ENCODE measurements at regions not wholly inside any gene's neighbourhood (a gene's known extent, or its start where the extent isn't known, plus 50 kb on each side); places are given as distances from the start of the nearest gene placed in this dataset.

- no peaks in the 10 kb centered on the region for H3K36me3 ChIP-seq
- H3K9me3 ChIP-seq (replicated peaks): no peaks in the 10 kb centered on the region
- H3K4me3 ChIP-seq: no peak overlapping the region
- H3K27me3 ChIP-seq (replicated peaks): no peaks in the 10 kb centered on the region
- H3K27ac ChIP-seq: no peak overlapping the region
- no peaks in the 10 kb centered on the region for H3K4me1 ChIP-seq (replicated peaks)
- DNase-seq (ENCODE audit: low read depth in 1 of 2, low spot score in 2 of 2): no peak
These were observed 220.8 kb downstream of the MID1IP1 start for GRCh38 chrX:39022106-39022505.

- Histone ChIP-seq H3K4me1 (replicated peaks) (no peaks in the 10 kb centered on the region), H3K27me3 (replicated peaks) (no peaks in the 10 kb centered on the region), H3K36me3 (no peaks in the 10 kb centered on the region), H3K4me3 (no peak overlapping the region), H3K9me3 (replicated peaks) (no peaks in the 10 kb centered on the region), H3K27ac (no peak overlapping the region)
- DNase-seq (ENCODE audit: low read depth in 1 of 2, low spot score in 2 of 2): no peak
These were observed 228.0 kb downstream of the MID1IP1 start for GRCh38 chrX:39029221-39029620.

GRCh38 chrX:39030636-39031035 is 229.4 kb downstream of the MID1IP1 start:
- H3K4me3 ChIP-seq: no peak overlapping the region
- no peaks in the 10 kb centered on the region for H3K27me3 ChIP-seq (replicated peaks)
- no peaks in the 10 kb centered on the region for H3K9me3 ChIP-seq (replicated peaks)

GRCh38 chrX:39039890-39040289 is 238.6 kb downstream of the MID1IP1 start:
- Histone ChIP-seq H3K4me1 (replicated peaks) (no peaks in the 10 kb centered on the region), H3K36me3 (no peaks in the 10 kb centered on the region), H3K27me3 (replicated peaks) (no peaks in the 10 kb centered on the region), H3K4me3 (no peak overlapping the region), H3K27ac (no peak overlapping the region), H3K9me3 (replicated peaks) (no peaks in the 10 kb centered on the region)
- DNase-seq (ENCODE audit: low read depth in 1 of 2, low spot score in 2 of 2): no peak

More at GRCh38 chrX:39030636-39031035, 229.4 kb downstream of the MID1IP1 start:
- no peak for DNase-seq (ENCODE audit: low read depth in 1 of 2, low spot score in 2 of 2)
- Histone ChIP-seq H3K36me3 (no peaks in the 10 kb centered on the region), H3K4me1 (replicated peaks) (no peaks in the 10 kb centered on the region), H3K27ac (no peak overlapping the region)

GRCh38 chrX:39043838-39044550 is 242.7 kb downstream of the MID1IP1 start:
- H3K27ac ChIP-seq: no peak overlapping the region
- H3K4me1 ChIP-seq (replicated peaks): no peaks in the 10 kb centered on the region
- H3K9me3 ChIP-seq (replicated peaks): no peaks in the 10 kb centered on the region
- H3K4me3 ChIP-seq: no peak overlapping the region
- H3K36me3 ChIP-seq: no peaks in the 10 kb centered on the region
- DNase-seq (ENCODE audit: low read depth in 1 of 2, low spot score in 2 of 2): no peak
- no peaks in the 10 kb centered on the region for H3K27me3 ChIP-seq (replicated peaks)

GRCh38 chrX:39047174-39047573 is 245.9 kb downstream of the MID1IP1 start:
- H3K9me3 ChIP-seq (replicated peaks): no peaks in the 10 kb centered on the region
- H3K27me3 ChIP-seq (replicated peaks): no peaks in the 10 kb centered on the region
- H3K4me1 ChIP-seq (replicated peaks): no peaks in the 10 kb centered on the region
- H3K36me3 ChIP-seq: no peaks in the 10 kb centered on the region
- H3K4me3 ChIP-seq: no peak overlapping the region
- DNase-seq (ENCODE audit: low read depth in 1 of 2, low spot score in 2 of 2): no peak
- H3K27ac ChIP-seq: no peak overlapping the region

- DNase-seq (ENCODE audit: low read depth in 1 of 2, low spot score in 2 of 2): no peak
- H3K4me1 ChIP-seq (replicated peaks): no peaks in the 10 kb centered on the region
- no peaks in the 10 kb centered on the region for H3K9me3 ChIP-seq (replicated peaks)
- H3K4me3 ChIP-seq: no peak overlapping the region
- no peak overlapping the region for H3K27ac ChIP-seq
- H3K36me3 ChIP-seq: no peaks in the 10 kb centered on the region
- H3K27me3 ChIP-seq (replicated peaks): no peaks in the 10 kb centered on the region
These were observed 248.7 kb downstream of the MID1IP1 start for GRCh38 chrX:39049975-39050374.

- no peaks in the 10 kb centered on the region for H3K4me1 ChIP-seq (replicated peaks)
- no peaks in the 10 kb centered on the region for H3K27me3 ChIP-seq (replicated peaks)
- no peak overlapping the region for H3K27ac ChIP-seq
- no peaks in the 10 kb centered on the region for H3K36me3 ChIP-seq
- no peaks in the 10 kb centered on the region for H3K9me3 ChIP-seq (replicated peaks)
- no peak for DNase-seq (ENCODE audit: low read depth in 1 of 2, low spot score in 2 of 2)
- no peak overlapping the region for H3K4me3 ChIP-seq
These were observed 249.2 kb downstream of the MID1IP1 start for GRCh38 chrX:39050427-39050826.

GRCh38 chrX:39052751-39053150 is 251.5 kb downstream of the MID1IP1 start:
- H3K4me1 ChIP-seq (replicated peaks): no peaks in the 10 kb centered on the region
- no peak overlapping the region for H3K27ac ChIP-seq
- no peak for DNase-seq (ENCODE audit: low read depth in 1 of 2, low spot score in 2 of 2)

GRCh38 chrX:39058724-39059123 is 257.5 kb downstream of the MID1IP1 start:
- no peak for DNase-seq (ENCODE audit: low read depth in 1 of 2, low spot score in 2 of 2)
- no peaks in the 10 kb centered on the region for H3K4me1 ChIP-seq (replicated peaks)
- no peak overlapping the region for H3K27ac ChIP-seq
- no peaks in the 10 kb centered on the region for H3K27me3 ChIP-seq (replicated peaks)
- H3K36me3 ChIP-seq: no peaks in the 10 kb centered on the region
- no peaks in the 10 kb centered on the region for H3K9me3 ChIP-seq (replicated peaks)
- H3K4me3 ChIP-seq: no peak overlapping the region

More at GRCh38 chrX:39052751-39053150, 251.5 kb downstream of the MID1IP1 start:
- Histone ChIP-seq H3K27me3 (replicated peaks) (no peaks in the 10 kb centered on the region), H3K4me3 (no peak overlapping the region), H3K9me3 (replicated peaks) (no peaks in the 10 kb centered on the region), H3K36me3 (no peaks in the 10 kb centered on the region)

GRCh38 chrX:39059866-39060265 is 258.6 kb downstream of the MID1IP1 start:
- Histone ChIP-seq H3K4me3 (no peak overlapping the region), H3K36me3 (no peaks in the 10 kb centered on the region), H3K9me3 (replicated peaks) (no peaks in the 10 kb centered on the region), H3K27me3 (replicated peaks) (no peaks in the 10 kb centered on the region), H3K4me1 (replicated peaks) (no peaks in the 10 kb centered on the region), H3K27ac (no peak overlapping the region)
- DNase-seq (ENCODE audit: low read depth in 1 of 2, low spot score in 2 of 2): no peak

GRCh38 chrX:39063037-39063436 is 261.8 kb downstream of the MID1IP1 start:
- Histone ChIP-seq H3K27ac (no peak overlapping the region), H3K4me3 (no peak overlapping the region), H3K27me3 (replicated peaks) (no peaks in the 10 kb centered on the region), H3K4me1 (replicated peaks) (no peaks in the 10 kb centered on the region), H3K9me3 (replicated peaks) (no peaks in the 10 kb centered on the region), H3K36me3 (no peaks in the 10 kb centered on the region)
- no peak for DNase-seq (ENCODE audit: low read depth in 1 of 2, low spot score in 2 of 2)

- no peak overlapping the region for H3K27ac ChIP-seq
- H3K4me3 ChIP-seq: no peak overlapping the region
- H3K27me3 ChIP-seq (replicated peaks): no peaks in the 10 kb centered on the region
- H3K36me3 ChIP-seq: no peaks in the 10 kb centered on the region
- DNase-seq (ENCODE audit: low read depth in 1 of 2, low spot score in 2 of 2): no peak
- no peaks in the 10 kb centered on the region for H3K4me1 ChIP-seq (replicated peaks)
- H3K9me3 ChIP-seq (replicated peaks): no peaks in the 10 kb centered on the region
These were observed 262.4 kb downstream of the MID1IP1 start for GRCh38 chrX:39063702-39064101.

GRCh38 chrX:39065051-39065871 is 264.0 kb downstream of the MID1IP1 start:
- Histone ChIP-seq H3K4me1 (replicated peaks) (no peaks in the 10 kb centered on the region), H3K4me3 (no peak overlapping the region), H3K9me3 (replicated peaks) (no peaks in the 10 kb centered on the region), H3K36me3 (no peaks in the 10 kb centered on the region), H3K27me3 (replicated peaks) (no peaks in the 10 kb centered on the region), H3K27ac (no peak overlapping the region)
- DNase-seq (ENCODE audit: low read depth in 1 of 2, low spot score in 2 of 2): no peak

All from SJSA1 (cell line).